ENCODE measurements at regions not wholly inside any gene's neighbourhood (a gene's known extent, or its start where the extent isn't known, plus 50 kb on each side); places are given as distances from the start of the nearest gene placed in this dataset.

- H3K27me3 ChIP-seq (ENCODE audit: insufficient read depth, low read length): no peaks in the 10 kb centered on the region
- H3K4me3 ChIP-seq (ENCODE audit: low read length): no peak overlapping the region
- H3K36me3 ChIP-seq (ENCODE audit: insufficient read depth, low read length): no peaks in the 10 kb centered on the region
- no peak overlapping the region for H2AFZ ChIP-seq (ENCODE audit: low read depth, low read length)
- H3K9me3 ChIP-seq (ENCODE audit: low read length): no peaks in the 10 kb centered on the region
- no peaks in the 10 kb centered on the region for H3K4me1 ChIP-seq (ENCODE audit: insufficient read depth, low read length)
These were observed 90.0 kb upstream of the TNFAIP3 start for GRCh38 chr6:137776786-137777686.

DNA sequence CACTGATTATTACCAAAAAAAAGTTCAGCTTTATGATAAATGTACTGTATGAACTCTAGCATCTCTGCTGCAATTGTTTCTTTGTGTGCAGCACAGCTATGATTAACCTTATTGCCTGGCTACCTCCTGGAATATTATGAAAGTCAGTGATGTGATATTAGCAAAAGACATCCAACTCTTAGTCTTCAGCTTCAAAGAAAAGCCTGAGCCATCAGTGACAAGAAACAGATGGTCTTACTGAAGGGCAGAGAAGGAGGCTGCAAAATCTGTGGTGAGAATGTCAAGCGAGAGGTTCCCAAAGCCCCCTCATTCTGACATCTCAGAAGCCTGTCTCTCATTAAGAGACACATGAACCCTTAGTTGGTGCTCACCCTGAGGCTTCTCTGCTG is 89.4 kb upstream of the TNFAIP3 start:
- H3K4me3 ChIP-seq (ENCODE audit: low read length): no peak overlapping the region
- H3K36me3 ChIP-seq (ENCODE audit: insufficient read depth, low read length): no peaks in the 10 kb centered on the region
- H3K27me3 ChIP-seq (ENCODE audit: insufficient read depth, low read length): no peaks in the 10 kb centered on the region
- H3K4me1 ChIP-seq (ENCODE audit: insufficient read depth, low read length): no peaks in the 10 kb centered on the region
- no peak overlapping the region for H2AFZ ChIP-seq (ENCODE audit: low read depth, low read length)
- H3K9me3 ChIP-seq (ENCODE audit: low read length): no peaks in the 10 kb centered on the region

GRCh38 chr6:137779982-137780381 is 87.1 kb upstream of the TNFAIP3 start:
- H3K4me3 ChIP-seq (ENCODE audit: low read length): no peak overlapping the region

GRCh38 chr6:137780447-137781034 is 86.5 kb upstream of the TNFAIP3 start:
- Histone ChIP-seq H2AFZ (ENCODE audit: low read depth, low read length) (no peak overlapping the region), H3K27me3 (ENCODE audit: insufficient read depth, low read length) (no peaks in the 10 kb centered on the region), H3K4me3 (ENCODE audit: low read length) (no peak overlapping the region), H3K9me3 (ENCODE audit: low read length) (no peaks in the 10 kb centered on the region), H3K4me1 (ENCODE audit: insufficient read depth, low read length) (no peaks in the 10 kb centered on the region), H3K36me3 (ENCODE audit: insufficient read depth, low read length) (no peaks in the 10 kb centered on the region)

More at GRCh38 chr6:137779982-137780381, 87.1 kb upstream of the TNFAIP3 start:
- H3K4me1 ChIP-seq (ENCODE audit: insufficient read depth, low read length): no peaks in the 10 kb centered on the region
- no peaks in the 10 kb centered on the region for H3K27me3 ChIP-seq (ENCODE audit: insufficient read depth, low read length)
- no peaks in the 10 kb centered on the region for H3K36me3 ChIP-seq (ENCODE audit: insufficient read depth, low read length)
- no peaks in the 10 kb centered on the region for H3K9me3 ChIP-seq (ENCODE audit: low read length)
- H2AFZ ChIP-seq (ENCODE audit: low read depth, low read length): no peak overlapping the region

DNA sequence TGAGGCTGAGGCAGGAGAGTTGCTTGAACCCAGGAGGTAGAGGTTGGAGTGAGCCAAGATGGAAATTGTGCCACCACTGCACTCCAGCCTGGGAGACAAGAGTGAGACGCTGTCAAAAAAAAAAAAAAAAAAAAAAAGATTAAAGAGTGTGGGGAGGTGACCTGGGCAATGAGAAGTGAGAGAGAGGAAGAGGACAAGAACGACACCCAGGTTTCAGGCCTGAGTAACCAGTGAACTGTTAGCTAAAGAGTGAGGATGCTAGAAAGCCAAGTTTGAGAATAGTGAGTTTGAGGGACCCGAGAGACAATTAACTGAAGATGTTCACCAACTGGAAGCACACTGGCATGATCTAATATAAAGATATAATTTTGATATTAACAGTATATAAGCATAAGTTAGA is 85.4 kb upstream of the TNFAIP3 start:
- Histone ChIP-seq H3K9me3 (ENCODE audit: low read length) (no peaks in the 10 kb centered on the region), H3K36me3 (ENCODE audit: insufficient read depth, low read length) (no peaks in the 10 kb centered on the region), H3K4me3 (ENCODE audit: low read length) (no peak overlapping the region), H3K27me3 (ENCODE audit: insufficient read depth, low read length) (no peaks in the 10 kb centered on the region), H3K4me1 (ENCODE audit: insufficient read depth, low read length) (no peaks in the 10 kb centered on the region), H2AFZ (ENCODE audit: low read depth, low read length) (no peak overlapping the region)

DNA sequence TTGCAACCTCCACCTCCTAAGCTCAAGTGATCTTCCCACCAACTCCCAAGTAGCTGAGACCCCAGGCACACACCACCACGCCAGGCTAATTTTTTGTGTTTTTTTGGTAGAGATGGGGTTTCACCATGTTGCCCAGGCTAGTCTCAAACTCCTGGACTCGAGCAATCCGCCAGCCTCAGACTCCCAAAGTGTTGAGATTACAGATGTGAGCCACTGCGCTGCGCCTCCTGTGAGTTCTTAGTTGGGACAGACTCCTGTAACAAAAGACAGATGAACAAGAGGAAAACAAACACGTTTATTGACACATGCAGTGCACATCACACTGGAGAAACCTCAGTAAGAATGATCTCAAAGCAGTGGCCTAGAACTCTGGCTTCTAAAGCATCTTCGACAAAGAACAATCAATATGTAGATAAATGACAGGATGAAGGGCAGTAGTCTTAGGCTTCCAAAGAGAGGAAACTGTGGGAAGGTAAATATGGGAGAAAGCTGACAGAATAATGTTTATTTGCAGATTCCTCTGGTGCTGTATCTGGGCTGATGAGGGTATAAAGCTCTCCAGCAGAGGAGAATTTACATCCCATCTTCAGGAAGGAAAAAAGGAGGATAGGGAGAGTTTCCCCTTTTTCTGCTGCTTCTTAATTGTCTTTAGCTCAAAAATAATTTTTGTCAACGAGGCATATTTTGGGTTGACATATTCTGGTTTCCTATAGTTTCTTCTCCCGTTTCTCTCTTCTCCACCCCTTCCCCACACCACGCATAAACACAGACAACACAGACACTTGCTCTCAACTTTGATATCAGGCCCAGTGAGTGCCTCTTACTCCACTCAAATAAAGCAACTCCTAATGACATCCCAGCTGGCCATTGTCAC is 84.7 kb upstream of the TNFAIP3 start:
- Histone ChIP-seq H2AFZ (ENCODE audit: low read depth, low read length) (no peak overlapping the region), H3K4me3 (ENCODE audit: low read length) (no peak overlapping the region), H3K36me3 (ENCODE audit: insufficient read depth, low read length) (no peaks in the 10 kb centered on the region), H3K9me3 (ENCODE audit: low read length) (no peaks in the 10 kb centered on the region), H3K4me1 (ENCODE audit: insufficient read depth, low read length) (no peaks in the 10 kb centered on the region), H3K27me3 (ENCODE audit: insufficient read depth, low read length) (no peaks in the 10 kb centered on the region)

DNA sequence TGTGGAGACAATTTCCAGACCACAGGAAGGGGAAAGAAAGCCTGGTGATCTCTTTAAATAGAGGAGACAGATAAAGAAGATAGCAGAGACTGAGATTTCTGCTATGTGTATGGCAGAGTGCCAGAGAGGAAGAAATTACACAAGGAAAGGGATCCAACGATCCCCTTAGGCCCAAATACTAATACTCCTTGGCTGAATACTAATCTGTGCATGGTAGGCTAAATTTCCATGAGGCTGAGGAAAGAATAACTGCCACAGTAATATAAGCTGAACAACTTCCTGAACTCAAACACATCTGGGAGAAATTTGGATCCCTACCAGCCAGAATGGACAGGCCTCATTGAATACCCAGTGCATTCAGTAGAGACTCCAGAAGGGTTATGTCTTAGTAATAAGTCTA is 83.3 kb upstream of the TNFAIP3 start:
- H3K4me3 ChIP-seq (ENCODE audit: low read length): no peak overlapping the region
- H2AFZ ChIP-seq (ENCODE audit: low read depth, low read length): no peak overlapping the region
- no peaks in the 10 kb centered on the region for H3K4me1 ChIP-seq (ENCODE audit: insufficient read depth, low read length)
- H3K27me3 ChIP-seq (ENCODE audit: insufficient read depth, low read length): no peaks in the 10 kb centered on the region
- H3K36me3 ChIP-seq (ENCODE audit: insufficient read depth, low read length): no peaks in the 10 kb centered on the region
- no peaks in the 10 kb centered on the region for H3K9me3 ChIP-seq (ENCODE audit: low read length)

DNA sequence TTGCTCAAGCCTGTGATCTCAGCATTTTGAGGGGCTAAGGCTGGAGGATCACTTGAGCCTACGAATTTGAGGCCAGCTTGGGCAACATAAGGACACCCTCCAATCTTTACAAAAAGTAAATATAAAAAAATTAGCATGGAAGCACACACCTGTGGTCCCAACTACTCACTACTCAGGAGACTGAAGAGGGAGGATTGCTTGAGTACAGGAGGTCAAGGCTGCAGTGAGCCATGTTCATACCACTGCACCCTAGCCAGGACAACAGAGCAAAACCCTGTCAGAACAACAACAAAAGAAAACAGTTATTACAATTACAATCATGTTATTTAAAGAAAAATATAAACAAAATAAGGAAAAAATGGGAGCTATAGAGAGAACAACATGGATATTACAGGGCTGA is 82.5 kb upstream of the TNFAIP3 start:
- no peaks in the 10 kb centered on the region for H3K36me3 ChIP-seq (ENCODE audit: insufficient read depth, low read length)
- H3K9me3 ChIP-seq (ENCODE audit: low read length): no peaks in the 10 kb centered on the region
- H3K4me1 ChIP-seq (ENCODE audit: insufficient read depth, low read length): no peaks in the 10 kb centered on the region
- H3K27me3 ChIP-seq (ENCODE audit: insufficient read depth, low read length): no peaks in the 10 kb centered on the region
- no peak overlapping the region for H2AFZ ChIP-seq (ENCODE audit: low read depth, low read length)
- H3K4me3 ChIP-seq (ENCODE audit: low read length): no peak overlapping the region

GRCh38 chr6:137787016-137787415 is 80.0 kb upstream of the TNFAIP3 start:
- Histone ChIP-seq H2AFZ (ENCODE audit: low read depth, low read length) (no peak overlapping the region), H3K36me3 (ENCODE audit: insufficient read depth, low read length) (no peaks in the 10 kb centered on the region), H3K4me3 (ENCODE audit: low read length) (no peak overlapping the region), H3K4me1 (ENCODE audit: insufficient read depth, low read length) (no peaks in the 10 kb centered on the region), H3K9me3 (ENCODE audit: low read length) (no peaks in the 10 kb centered on the region), H3K27me3 (ENCODE audit: insufficient read depth, low read length) (no peaks in the 10 kb centered on the region)

DNA sequence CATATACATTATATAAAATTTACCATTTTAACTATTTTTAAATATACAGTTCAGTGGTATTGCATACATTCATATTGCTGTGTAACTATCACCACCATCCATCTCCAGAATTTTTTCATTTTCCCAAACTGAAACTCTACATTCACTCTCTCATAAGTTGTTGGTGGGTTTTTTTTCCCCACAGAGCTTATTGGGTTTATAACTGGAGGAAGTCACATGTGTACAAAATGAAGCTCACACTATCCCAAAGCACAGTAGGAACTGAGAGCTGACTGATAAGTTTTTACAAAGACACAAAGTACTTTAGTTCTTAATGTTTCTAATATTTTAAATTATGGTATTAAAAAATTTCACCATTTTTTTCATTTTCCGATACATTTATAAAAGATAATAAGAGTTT is 78.8 kb upstream of the TNFAIP3 start:
- no peak overlapping the region for H3K4me3 ChIP-seq (ENCODE audit: low read length)
- no peaks in the 10 kb centered on the region for H3K27me3 ChIP-seq (ENCODE audit: insufficient read depth, low read length)
- H3K4me1 ChIP-seq (ENCODE audit: insufficient read depth, low read length): no peaks in the 10 kb centered on the region
- H3K9me3 ChIP-seq (ENCODE audit: low read length): no peaks in the 10 kb centered on the region
- no peaks in the 10 kb centered on the region for H3K36me3 ChIP-seq (ENCODE audit: insufficient read depth, low read length)
- H2AFZ ChIP-seq (ENCODE audit: low read depth, low read length): no peak overlapping the region

DNA sequence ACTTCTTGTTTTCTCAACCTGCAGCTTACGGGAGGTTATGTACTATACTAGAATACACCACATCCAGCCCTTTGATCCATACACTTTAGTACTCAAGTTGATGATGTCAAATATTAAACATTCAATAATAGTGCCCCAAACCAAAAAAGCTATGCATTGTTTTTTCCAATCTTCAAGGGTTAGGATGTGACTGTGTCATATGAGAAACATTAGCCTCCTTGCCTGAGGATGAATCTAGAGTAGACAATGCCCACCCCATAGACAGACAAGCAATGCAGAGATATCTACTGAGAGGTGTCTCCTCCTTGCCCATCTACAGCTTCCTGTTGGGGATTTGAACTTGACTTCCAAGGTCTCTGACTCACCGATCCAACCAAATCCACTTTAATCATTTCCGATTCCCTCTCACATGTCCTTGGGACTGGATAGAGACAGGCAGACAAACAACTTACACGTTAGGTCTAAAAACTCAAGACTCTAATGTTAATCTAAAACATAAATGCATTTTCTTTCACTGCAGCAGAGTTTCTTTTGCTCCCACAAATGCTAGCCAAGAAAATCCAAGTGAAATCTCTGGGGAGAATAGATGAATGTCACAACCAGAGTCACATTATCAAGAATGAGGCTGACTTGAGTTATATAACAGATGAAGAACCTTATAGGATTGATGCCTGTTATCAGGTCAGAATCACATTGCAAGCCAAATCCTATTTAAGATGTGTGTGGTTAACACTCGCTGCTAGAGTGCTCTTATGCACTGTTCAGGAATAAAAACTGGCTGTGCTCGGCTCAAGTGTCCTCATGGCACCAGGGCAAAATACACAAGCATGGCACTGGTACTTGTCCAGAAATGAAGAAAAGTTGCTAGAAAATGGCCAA is 75.5 kb upstream of the TNFAIP3 start:
- no peaks in the 10 kb centered on the region for H3K36me3 ChIP-seq (ENCODE audit: insufficient read depth, low read length)
- H3K4me3 ChIP-seq (ENCODE audit: low read length): no peak overlapping the region
- no peaks in the 10 kb centered on the region for H3K9me3 ChIP-seq (ENCODE audit: low read length)
- no peaks in the 10 kb centered on the region for H3K4me1 ChIP-seq (ENCODE audit: insufficient read depth, low read length)
- H2AFZ ChIP-seq (ENCODE audit: low read depth, low read length): no peak overlapping the region
- no peaks in the 10 kb centered on the region for H3K27me3 ChIP-seq (ENCODE audit: insufficient read depth, low read length)

DNA sequence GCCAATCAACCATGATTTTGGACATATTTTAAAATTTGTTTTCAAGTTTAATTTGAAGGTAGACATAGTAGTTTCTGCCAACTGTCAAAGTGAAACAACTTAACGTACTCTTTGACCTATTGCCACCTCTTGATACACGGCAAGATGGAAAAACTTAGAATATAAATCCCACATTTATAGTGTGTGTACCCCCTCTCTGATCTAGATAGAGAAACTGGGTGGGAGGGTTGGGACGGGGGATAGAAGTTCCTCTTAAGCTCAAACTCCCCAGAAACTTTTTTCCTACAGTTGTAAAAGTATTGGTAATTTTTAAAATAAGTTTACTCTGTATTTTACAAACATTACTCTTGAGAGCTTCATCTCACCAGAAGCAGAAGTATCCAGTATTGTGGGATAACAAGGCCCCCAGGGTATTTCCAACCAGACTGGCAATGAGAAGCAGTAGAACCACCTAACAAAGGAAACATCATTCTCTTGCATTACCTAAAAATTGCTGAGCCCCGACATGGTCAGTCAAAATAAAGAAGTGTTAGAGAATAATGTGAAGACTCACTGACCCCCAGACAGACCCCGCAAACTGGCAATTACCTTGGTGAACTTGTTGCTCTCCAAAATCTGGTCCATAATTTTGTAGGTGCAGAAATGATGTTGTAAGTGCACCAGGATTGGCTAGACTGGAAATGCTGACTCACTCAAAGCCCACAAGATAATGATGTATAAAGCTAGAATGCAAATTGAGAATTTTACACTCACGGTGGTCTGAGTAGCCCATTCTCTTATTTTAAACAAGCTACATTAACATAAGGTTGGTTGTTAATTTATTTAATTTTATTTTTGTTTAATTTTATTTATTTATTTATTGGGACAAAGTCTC is 74.7 kb upstream of the TNFAIP3 start:
- Histone ChIP-seq H3K27me3 (ENCODE audit: insufficient read depth, low read length) (no peaks in the 10 kb centered on the region), H3K4me1 (ENCODE audit: insufficient read depth, low read length) (no peaks in the 10 kb centered on the region), H3K36me3 (ENCODE audit: insufficient read depth, low read length) (no peaks in the 10 kb centered on the region), H2AFZ (ENCODE audit: low read depth, low read length) (no peak overlapping the region), H3K9me3 (ENCODE audit: low read length) (no peaks in the 10 kb centered on the region), H3K4me3 (ENCODE audit: low read length) (no peak overlapping the region)

All from neuron (in vitro differentiated cells).